Heart left ventricle (tissue), 13 donors: ENCODE measurements at regions not wholly inside any gene's neighbourhood (a gene's known extent, or its start where the extent isn't known, plus 50 kb on each side); places are given as distances from the start of the nearest gene placed in this dataset.
"Not testable (repeated sequence)": the region's sequence is repeated elsewhere in the genome, so short reads cannot be mapped to it uniquely, and the experiment has no call there.

Source experiments
- POLR2A ChIP-seq, 2 donors: fragments of 450-650 bp; IDR thresholded peaks; one replicate each; pipeline ENCODE4 v1.6.1; 2017; ENCODE audit warnings: antibody characterized with exemption in 2 of 2, mild to moderate bottlenecking in 2 of 2, moderate library complexity in 2 of 2
- TF ChIP-seq, protein P1 (sequence below), 12 donors: fragments of 200-600 bp; sonication (generic) in 4 of 12; IDR thresholded peaks; one replicate each; pipeline versions ENCODE4 v1.5.0 to v1.8.0; 2018 to 2022; ENCODE audit warnings: antibody characterized with exemption in 12 of 12, mild to moderate bottlenecking in 5 of 12
- donor health status: ischemic (EF 13 %, LVEDD 7.1; RV severe dilation, severe dysfunction).
- donor health status: DM: no; HTN: yes; CAD: no.
- donor health status: DM: no; HTN: no; CAD: no.
- donor health status: ischemic (EF 25% LVEDD 6.9; RV normal size, moderate dysfunction).
- donor health status: ischemic (EF 25% LVEDD 5.7; RV mildly dilated, moderate dysfunction).
- donor health status: ischemic (EF 35%, LVEDD 5.7; RV mildly dilated, moderate dysfunction).
- donor health status: nonischemic (EF 11% LVEDD 7.7; RV severe dilation, severe dysfunction).
- donor health status: DM: yes; HTN: yes; CAD: no.
- donor health status: PGD.
- donor health status: ischemic (EF 29% LVEDD 5.4; RV normal size, mild dysfunction).
- donor health status: nonischemic (EF 23%, LVEDD 6.1; RV moderate dilation, normal function).

DNA sequence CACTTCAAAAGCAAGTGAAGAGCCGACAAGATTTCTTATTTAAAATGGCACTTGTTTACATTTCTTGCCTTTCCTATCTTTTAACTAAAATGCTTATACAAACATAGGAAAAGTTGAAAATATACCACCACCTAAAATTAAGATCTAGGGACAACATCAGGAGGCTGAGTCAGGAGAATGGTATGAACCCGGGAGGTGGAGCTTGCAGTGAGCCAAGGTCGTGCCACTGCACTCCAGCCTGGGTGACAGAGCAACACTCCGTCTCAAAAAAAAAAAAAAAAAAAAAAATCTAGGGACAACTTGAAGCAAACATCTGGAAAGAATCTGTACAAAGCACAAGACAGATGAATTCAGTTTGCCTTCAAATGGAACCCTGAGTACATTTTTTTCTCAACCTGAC, 1455.3 kb downstream of the KHDRBS2 start:
- TF ChIP-seq POLR2A (IDR thresholded peaks at IDR 0.05) = not testable (repeated sequence)
- TF ChIP-seq, protein P1, sequence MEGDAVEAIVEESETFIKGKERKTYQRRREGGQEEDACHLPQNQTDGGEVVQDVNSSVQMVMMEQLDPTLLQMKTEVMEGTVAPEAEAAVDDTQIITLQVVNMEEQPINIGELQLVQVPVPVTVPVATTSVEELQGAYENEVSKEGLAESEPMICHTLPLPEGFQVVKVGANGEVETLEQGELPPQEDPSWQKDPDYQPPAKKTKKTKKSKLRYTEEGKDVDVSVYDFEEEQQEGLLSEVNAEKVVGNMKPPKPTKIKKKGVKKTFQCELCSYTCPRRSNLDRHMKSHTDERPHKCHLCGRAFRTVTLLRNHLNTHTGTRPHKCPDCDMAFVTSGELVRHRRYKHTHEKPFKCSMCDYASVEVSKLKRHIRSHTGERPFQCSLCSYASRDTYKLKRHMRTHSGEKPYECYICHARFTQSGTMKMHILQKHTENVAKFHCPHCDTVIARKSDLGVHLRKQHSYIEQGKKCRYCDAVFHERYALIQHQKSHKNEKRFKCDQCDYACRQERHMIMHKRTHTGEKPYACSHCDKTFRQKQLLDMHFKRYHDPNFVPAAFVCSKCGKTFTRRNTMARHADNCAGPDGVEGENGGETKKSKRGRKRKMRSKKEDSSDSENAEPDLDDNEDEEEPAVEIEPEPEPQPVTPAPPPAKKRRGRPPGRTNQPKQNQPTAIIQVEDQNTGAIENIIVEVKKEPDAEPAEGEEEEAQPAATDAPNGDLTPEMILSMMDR (IDR thresholded peaks at IDR 0.05) = not testable (repeated sequence)
